GM23338 (cell line): ENCODE measurements at regions not wholly inside any gene's neighbourhood (a gene's known extent, or its start where the extent isn't known, plus 50 kb on each side); places are given as distances from the start of the nearest gene placed in this dataset.

Experiments
- CREB1 ChIP-seq: fragments of 250-450 bp; sonication (Bioruptor Pico); IDR thresholded peaks from 2 replicates; pipeline ENCODE4 v1.5.0; 2020; ENCODE audit warnings: low read depth, mild to moderate bottlenecking, moderate library complexity
- CTCF ChIP-seq, 2 experiments: fragments of 200-600 bp in 1 of 2; sonication (generic) in 1 of 2; conservative IDR thresholded peaks; 2 replicates each; pipeline versions ENCODE4 v1.5.1 to v1.6.1; 2016 to 2017; ENCODE audit warnings: antibody characterized with exemption in 2 of 2, low read depth in 2 of 2, mild to moderate bottlenecking in 2 of 2, moderate library complexity in 1 of 2
- EZH2 ChIP-seq: fragments of 200-600 bp; sonication (generic); IDR thresholded peaks from one replicate; pipeline ENCODE4 v1.8.0; 2017; ENCODE audit warnings: antibody characterized with exemption, mild to moderate bottlenecking, low read depth; ENCODE audit not compliant: unreplicated experiment
- EZH2phosphoT487 ChIP-seq: fragments of 200-600 bp; sonication (generic); IDR thresholded peaks from one replicate; pipeline ENCODE4 v1.8.1; 2018; ENCODE audit warnings: antibody characterized with exemption; ENCODE audit not compliant: unreplicated experiment
- POLR2AphosphoS5 ChIP-seq: IDR thresholded peaks from 2 replicates; pipeline ENCODE4 v1.6.1; 2016; ENCODE audit warnings: antibody characterized with exemption, low read depth
- REST ChIP-seq: IDR thresholded peaks from one replicate; pipeline ENCODE4 v1.6.1; 2018; ENCODE audit warnings: antibody characterized with exemption; ENCODE audit not compliant: unreplicated experiment
- STAT1 ChIP-seq: IDR thresholded peaks from one replicate; pipeline ENCODE4 v1.6.1; 2016; ENCODE audit warnings: antibody characterized with exemption; ENCODE audit not compliant: unreplicated experiment
- ZNF462 ChIP-seq: fragments of 250-450 bp; sonication (Bioruptor Pico); IDR thresholded peaks from 2 replicates; pipeline ENCODE4 v1.5.0; 2020; ENCODE audit warnings: mild to moderate bottlenecking, moderate library complexity

GRCh38 chr2:16446706-16447105 lies 218.9 kb downstream of the CYRIA start:
- TF ChIP-seq CTCF (conservative IDR thresholded peaks at IDR 0.05; ENCODE audit: low read depth in 2 of 2) (no peak), EZH2 (no peak), CREB1 (CRISPR knock-in tag) (no peak), REST (no peak), EZH2phosphoT487 (no peak), STAT1 (no peak), POLR2AphosphoS5 (no peak), ZNF462 (CRISPR knock-in tag) (no peak)
